GM20000 (cell line): ENCODE measurements at regions not wholly inside any gene's neighbourhood (a gene's known extent, or its start where the extent isn't known, plus 50 kb on each side); places are given as distances from the start of the nearest gene placed in this dataset.
"Not testable (repeated sequence)": the region's sequence is repeated elsewhere in the genome, so short reads cannot be mapped to it uniquely, and the experiment has no call there.

Source experiments
- DNase-seq: peaks from one replicate; pipeline ENCODE4 v3.0.0; 2012; ENCODE audit warnings: low spot score
- TF ChIP-seq, protein P1 (sequence below): IDR thresholded peaks from 2 replicates; pipeline ENCODE4 v1.5.1; 2012; ENCODE audit warnings: mild to moderate bottlenecking, control low read depth; ENCODE audit errors: extremely low read depth, missing control alignments

DNA sequence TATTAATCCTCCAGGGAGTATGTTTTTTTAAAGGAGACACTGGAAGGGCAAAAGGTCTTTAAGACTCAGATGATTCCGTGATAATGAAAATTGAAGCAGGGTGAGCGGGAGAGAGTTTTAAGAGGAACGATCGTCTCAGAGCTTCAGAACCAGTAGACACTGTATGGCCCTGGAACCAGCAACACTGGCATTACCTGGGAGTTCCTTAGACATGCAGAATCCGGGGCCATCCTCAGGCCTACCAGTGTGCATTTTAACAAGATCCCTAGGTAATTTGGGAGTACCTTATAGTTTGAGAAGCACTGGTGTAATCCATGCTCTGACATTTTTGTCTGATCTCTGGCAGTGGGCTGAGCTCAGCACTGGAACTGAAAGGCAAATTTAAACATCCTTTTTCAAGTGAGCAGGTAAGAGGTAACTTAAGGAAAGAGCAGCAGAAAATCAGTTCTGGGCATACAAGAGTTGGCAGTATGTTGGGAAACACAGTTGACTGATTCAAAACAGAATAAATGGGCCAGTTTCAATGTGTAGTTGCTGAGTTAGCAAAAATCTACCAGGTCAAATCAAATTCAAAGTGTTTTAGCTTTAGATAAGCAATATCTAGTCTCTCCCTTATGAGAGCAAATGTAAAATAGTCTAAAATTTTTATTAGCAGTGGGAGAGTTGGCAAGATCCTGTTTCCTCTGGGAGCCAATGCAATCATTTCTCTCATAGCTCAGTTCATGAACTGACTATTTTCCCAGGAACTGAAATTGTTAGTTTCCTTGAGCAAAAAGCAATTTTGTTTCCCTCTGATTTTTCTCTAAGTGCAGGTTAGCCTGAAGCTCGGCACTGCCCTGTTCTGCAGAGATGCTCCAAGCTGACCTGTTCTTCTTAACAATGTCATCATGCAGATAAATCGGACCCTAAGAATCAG lies 97.2 kb upstream of the ELMO1 start:
- DNase-seq: no peak
- TF ChIP-seq, protein P1, sequence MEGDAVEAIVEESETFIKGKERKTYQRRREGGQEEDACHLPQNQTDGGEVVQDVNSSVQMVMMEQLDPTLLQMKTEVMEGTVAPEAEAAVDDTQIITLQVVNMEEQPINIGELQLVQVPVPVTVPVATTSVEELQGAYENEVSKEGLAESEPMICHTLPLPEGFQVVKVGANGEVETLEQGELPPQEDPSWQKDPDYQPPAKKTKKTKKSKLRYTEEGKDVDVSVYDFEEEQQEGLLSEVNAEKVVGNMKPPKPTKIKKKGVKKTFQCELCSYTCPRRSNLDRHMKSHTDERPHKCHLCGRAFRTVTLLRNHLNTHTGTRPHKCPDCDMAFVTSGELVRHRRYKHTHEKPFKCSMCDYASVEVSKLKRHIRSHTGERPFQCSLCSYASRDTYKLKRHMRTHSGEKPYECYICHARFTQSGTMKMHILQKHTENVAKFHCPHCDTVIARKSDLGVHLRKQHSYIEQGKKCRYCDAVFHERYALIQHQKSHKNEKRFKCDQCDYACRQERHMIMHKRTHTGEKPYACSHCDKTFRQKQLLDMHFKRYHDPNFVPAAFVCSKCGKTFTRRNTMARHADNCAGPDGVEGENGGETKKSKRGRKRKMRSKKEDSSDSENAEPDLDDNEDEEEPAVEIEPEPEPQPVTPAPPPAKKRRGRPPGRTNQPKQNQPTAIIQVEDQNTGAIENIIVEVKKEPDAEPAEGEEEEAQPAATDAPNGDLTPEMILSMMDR: no peak

DNA sequence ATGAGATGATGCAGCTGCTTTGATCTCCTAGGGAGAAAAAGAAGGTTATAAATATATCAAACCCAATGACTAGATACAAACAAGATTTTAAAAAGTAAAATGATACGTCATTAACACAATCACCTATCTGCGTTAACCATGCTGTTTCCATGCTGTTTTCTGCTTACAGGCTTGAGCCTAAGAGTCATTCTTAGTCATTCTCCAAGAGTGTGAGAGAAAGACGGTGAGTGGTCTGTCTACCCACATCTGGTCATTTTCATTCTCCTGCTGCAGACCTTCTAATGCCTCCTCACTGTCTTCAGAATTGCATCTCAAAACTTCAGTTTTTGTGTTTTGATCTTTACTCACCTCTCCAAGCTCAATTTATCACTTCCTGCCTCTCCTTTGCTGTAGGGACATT lies 98.0 kb upstream of the ELMO1 start:
- DNase-seq: no peak
- TF ChIP-seq, protein P1: no peak

DNA sequence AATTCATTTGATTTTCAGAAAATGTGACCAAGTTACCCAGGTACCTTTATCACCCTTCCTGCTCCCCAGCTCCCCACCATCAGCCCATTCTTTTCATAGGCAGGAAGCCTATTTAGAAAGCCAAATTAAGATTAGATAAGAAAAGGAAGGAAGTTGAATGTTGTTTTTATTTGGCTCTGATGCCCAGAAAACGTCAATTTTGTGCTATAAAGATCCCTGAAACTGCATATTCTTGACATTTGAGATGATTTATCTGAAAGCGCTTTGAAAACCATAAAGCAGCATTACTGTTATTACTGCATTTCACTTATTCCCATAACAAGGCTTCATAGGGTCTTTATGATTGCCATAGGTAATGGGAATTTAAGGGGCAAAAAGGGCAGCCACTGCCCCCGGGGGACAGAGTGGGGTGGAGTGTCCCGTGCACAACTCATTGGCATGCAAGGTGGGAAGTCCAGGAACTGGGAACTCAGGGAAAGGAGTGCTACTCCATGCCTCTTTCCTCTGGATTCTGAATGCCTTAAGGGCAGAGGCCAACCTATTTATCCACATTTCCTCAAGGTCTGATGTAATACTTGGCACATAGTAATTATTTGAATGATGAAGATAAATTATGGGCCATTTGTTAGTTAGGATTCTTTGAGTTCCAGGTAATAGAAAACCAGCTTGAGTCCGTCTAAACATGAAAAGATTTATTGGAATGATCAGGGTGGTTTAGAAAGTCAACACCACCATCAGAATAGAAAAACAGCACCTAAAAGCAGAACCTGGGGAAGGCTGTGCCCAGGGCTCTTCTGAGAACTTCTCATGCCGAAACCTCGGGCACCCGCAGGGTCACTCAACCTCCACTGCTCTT lies 100.6 kb upstream of the ELMO1 start:
- DNase-seq: no peak
- TF ChIP-seq, protein P1: no peak

DNA sequence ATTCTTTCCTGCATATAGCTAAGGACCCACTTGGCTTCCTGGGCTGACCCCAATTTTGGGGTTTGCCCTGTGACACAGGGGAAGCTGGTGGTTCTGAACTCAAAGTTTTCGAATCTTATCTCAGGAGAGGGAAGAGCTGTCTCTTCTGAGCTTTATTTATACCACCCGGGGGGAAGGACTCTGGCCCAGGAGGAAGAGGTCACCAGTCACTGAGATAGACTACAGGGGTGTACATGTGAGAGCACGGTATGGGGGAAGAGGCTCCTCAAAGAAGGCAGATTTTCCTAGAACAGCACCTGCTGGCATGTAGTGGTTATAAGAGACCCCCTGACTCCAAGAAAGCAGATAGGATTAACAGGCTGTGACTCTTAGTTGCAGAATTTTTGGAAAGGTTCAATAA lies 101.8 kb upstream of the ELMO1 start:
- TF ChIP-seq, protein P1: no peak
- no peak for DNase-seq

DNA sequence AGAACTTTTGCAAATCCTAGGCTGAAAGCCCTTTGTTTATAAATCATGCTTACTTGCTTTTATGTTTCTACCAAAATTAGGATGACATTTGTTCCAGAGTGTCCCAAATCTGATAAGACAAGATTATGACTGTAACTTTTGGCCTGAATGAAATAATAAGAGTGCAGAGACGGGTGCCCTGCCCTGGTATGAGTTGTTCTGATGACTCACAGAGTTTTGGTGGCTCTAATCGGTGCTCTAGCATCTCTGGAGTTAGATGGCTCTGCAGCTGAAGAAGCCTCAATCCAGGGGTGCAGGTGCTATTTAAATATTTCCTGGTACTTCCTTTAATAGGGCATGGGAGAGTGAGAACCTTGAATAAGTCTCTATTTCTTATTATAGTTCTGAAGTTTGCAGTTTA lies 102.2 kb upstream of the ELMO1 start:
- no peak for DNase-seq
- TF ChIP-seq, protein P1: no peak

DNA sequence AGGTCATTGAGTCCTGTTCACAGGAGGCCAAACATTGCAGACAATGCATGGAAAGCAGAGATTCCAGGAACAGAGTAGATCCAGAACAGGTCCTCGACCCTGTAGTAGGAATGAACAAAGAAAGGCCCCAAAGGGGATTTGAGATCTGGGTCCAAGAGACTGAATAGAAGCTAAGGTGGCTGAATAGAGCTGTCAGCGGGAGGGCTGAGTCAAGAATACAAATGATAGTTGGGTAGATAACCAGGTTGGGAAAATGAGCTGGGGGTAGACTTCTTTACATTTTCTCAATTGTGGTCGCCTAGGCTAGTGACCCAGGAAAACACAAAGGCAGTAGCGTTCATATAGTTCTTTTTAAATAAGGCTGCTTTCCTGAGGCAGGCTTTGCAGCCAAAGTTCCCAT lies 103.4 kb upstream of the ELMO1 start:
- no peak for DNase-seq
- TF ChIP-seq, protein P1: no peak

DNA sequence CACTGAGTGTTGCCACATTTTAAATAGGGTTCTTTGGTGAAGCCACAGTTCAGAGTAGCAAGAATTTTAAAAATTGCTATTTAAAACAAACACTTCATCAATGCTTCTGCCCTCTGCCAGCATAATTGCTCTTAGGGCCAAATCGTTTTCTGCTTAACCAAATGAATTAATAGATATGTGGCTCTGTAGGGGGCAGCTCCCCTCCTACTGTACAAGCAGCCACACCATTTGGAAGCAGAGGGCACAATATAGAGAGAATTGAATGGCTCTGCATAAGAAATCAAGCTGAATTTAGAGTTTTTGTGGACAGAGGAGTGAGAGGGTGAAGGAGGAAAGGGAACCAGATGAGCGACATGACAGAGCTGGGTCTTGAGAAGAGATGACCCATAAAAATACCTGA lies 103.8 kb upstream of the ELMO1 start:
- not testable (repeated sequence) for DNase-seq

DNA sequence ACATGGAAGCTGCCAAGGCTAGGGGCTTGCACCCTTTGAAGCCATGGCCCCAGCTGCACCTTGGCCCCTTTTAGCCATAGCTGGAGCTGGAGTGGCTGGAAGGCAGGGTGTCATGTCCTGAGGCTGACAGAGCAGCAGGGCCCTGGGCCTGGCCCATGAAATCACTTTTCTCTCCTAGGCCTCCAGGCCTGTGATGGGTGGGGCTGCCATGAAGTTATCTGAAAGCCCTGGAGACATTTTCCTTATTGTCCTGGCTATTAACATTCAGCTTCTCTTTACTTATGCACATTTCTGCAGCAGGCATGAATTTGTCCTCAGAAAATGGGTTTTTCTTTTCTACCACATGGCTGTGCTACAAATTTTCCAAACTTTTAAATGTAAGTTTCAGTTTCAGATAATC lies 106.9 kb upstream of the ELMO1 start:
- TF ChIP-seq, protein P1: no peak
- no peak for DNase-seq
